ENCODE measurements at regions not wholly inside any gene's neighbourhood (a gene's known extent, or its start where the extent isn't known, plus 50 kb on each side); places are given as distances from the start of the nearest gene placed in this dataset.
A peak's percentile ranks its signal among the peaks of the same experiment; 100 is the strongest.

DNA sequence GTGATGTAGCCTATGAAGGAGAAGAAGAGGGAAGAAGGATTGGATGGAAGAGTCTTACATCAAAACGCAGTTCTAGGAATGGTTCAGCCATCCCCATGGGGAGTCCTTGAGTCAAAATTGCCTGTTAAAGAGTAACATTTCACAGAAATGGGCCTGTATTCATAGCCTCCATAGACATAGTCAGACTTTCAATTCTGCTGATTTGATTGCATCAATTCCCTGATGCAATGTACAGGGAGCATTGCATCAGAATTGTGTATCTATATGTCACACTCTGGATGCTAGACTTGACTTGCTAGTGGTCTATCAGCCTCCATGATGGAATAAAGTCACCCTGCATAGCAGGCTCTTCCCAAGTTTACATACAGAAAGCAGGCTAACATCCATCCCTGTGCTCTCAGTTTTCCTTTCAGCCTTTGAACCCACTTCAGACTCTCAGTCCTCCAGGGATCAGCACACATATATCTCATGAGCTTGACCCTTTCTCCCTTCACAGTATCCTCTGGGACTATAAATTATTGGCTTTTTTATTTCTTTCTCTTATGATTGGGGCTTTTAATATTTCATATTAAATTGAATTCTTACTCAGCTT, 1111.7 kb upstream of the B3GALT2 start:
- H3K27ac ChIP-seq (ENCODE audit: extremely low read depth, low read depth, low read length) = no peak overlapping the region; the same call in 2 of the 3 replicates
- H3K4me2 ChIP-seq (ENCODE audit: insufficient read depth, low read length) = no peak overlapping the region
- no peaks in the 10 kb centered on the region for H3K36me3 ChIP-seq (ENCODE audit: control insufficient read depth, insufficient read depth, low read length)
- no peak overlapping the region for H3K9ac ChIP-seq (ENCODE audit: insufficient read depth in 1 of 2, low read depth in 2 of 2, low read length in 2 of 2)
- H3K79me2 ChIP-seq (ENCODE audit: control insufficient read depth, insufficient read depth, low read length) = no peaks in the 10 kb centered on the region
- H3K4me3 ChIP-seq = no peak overlapping the region
- H3K9me3 ChIP-seq (replicated peaks; ENCODE audit: control insufficient read depth, insufficient read depth, low read depth, low read length) = no peaks in the 10 kb centered on the region
- no peaks in the 10 kb centered on the region for H3K27me3 ChIP-seq (ENCODE audit: control insufficient read depth in 2 of 2, insufficient read depth in 2 of 2, low read length in 2 of 2)
- FAIRE-seq (no peak), ATAC-seq (no peak; the same call in 2 of the 3 replicates), DNase-seq (ENCODE audit: extremely low read depth in 1 of 4, low spot score in 3 of 4) (no peak)
- in situ Hi-C loops (cut with MboI) (no loop called here), intact Hi-C loops (cut with micrococcal nuclease) (no loop called here)
- H2AFZ ChIP-seq (ENCODE audit: low read depth, low read length) = no peak overlapping the region
- H3K4me1 ChIP-seq (replicated peaks in 1 of 2; ENCODE audit: control insufficient read depth in 2 of 2, insufficient read depth in 2 of 2, low read length in 2 of 2) = no peaks in the 10 kb centered on the region
- CTCF ChIA-PET (ENCODE audit: low intra/inter-chr PET ratio) = no interaction called here
- POLR2A ChIA-PET = no interaction called here
- H3K9me1 ChIP-seq (ENCODE audit: control insufficient read depth, insufficient read depth, low read length) = no peaks in the 10 kb centered on the region
- H4K20me1 ChIP-seq (replicated peaks; ENCODE audit: control insufficient read depth, insufficient read depth, low read length) = no peaks in the 10 kb centered on the region
- no TSS peak for BruUV-seq (replicated peaks)
- WGBS (ENCODE audit: insufficient coverage, low coverage, missing lambda C conversion rate) = 8% methylated on average over 1 of the region's 1 CpG
- TF ChIP-seq, protein P1, sequence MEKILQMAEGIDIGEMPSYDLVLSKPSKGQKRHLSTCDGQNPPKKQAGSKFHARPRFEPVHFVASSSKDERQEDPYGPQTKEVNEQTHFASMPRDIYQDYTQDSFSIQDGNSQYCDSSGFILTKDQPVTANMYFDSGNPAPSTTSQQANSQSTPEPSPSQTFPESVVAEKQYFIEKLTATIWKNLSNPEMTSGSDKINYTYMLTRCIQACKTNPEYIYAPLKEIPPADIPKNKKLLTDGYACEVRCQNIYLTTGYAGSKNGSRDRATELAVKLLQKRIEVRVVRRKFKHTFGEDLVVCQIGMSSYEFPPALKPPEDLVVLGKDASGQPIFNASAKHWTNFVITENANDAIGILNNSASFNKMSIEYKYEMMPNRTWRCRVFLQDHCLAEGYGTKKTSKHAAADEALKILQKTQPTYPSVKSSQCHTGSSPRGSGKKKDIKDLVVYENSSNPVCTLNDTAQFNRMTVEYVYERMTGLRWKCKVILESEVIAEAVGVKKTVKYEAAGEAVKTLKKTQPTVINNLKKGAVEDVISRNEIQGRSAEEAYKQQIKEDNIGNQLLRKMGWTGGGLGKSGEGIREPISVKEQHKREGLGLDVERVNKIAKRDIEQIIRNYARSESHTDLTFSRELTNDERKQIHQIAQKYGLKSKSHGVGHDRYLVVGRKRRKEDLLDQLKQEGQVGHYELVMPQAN (IDR thresholded peaks at IDR 0.05; ENCODE audit: borderline replicate concordance) = no peak
- TF ChIP-seq, protein P2, sequence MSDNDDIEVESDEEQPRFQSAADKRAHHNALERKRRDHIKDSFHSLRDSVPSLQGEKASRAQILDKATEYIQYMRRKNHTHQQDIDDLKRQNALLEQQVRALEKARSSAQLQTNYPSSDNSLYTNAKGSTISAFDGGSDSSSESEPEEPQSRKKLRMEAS (CRISPR knock-in tag; IDR thresholded peaks at IDR 0.05) = no peak
- TF ChIP-seq NCOA2 (IDR thresholded peaks at IDR 0.05; ENCODE audit: partially characterized antibody in 2 of 2) (no peak), RAD51 (IDR thresholded peaks at IDR 0.05; ENCODE audit: borderline replicate concordance, low read depth) (no peak), ATF7 (IDR thresholded peaks at IDR 0.05) (0 out of 2 replicates have a peak, but pooled peaks have one; percentile 26), ASH1L (IDR thresholded peaks at IDR 0.05; ENCODE audit: borderline replicate concordance, low read depth, partially characterized antibody) (no peak), CHCHD3 (CRISPR knock-in tag; IDR thresholded peaks at IDR 0.05) (no peak), NCOA1 (IDR thresholded peaks at IDR 0.05; ENCODE audit: low read depth) (no peak)
- TF ChIP-seq, protein P3, sequence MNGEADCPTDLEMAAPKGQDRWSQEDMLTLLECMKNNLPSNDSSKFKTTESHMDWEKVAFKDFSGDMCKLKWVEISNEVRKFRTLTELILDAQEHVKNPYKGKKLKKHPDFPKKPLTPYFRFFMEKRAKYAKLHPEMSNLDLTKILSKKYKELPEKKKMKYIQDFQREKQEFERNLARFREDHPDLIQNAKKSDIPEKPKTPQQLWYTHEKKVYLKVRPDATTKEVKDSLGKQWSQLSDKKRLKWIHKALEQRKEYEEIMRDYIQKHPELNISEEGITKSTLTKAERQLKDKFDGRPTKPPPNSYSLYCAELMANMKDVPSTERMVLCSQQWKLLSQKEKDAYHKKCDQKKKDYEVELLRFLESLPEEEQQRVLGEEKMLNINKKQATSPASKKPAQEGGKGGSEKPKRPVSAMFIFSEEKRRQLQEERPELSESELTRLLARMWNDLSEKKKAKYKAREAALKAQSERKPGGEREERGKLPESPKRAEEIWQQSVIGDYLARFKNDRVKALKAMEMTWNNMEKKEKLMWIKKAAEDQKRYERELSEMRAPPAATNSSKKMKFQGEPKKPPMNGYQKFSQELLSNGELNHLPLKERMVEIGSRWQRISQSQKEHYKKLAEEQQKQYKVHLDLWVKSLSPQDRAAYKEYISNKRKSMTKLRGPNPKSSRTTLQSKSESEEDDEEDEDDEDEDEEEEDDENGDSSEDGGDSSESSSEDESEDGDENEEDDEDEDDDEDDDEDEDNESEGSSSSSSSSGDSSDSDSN (IDR thresholded peaks at IDR 0.05; ENCODE audit: borderline replicate concordance in 1 of 2, low read depth in 2 of 2, low read length in 2 of 2) = no peak
- TF ChIP-seq, protein P4, sequence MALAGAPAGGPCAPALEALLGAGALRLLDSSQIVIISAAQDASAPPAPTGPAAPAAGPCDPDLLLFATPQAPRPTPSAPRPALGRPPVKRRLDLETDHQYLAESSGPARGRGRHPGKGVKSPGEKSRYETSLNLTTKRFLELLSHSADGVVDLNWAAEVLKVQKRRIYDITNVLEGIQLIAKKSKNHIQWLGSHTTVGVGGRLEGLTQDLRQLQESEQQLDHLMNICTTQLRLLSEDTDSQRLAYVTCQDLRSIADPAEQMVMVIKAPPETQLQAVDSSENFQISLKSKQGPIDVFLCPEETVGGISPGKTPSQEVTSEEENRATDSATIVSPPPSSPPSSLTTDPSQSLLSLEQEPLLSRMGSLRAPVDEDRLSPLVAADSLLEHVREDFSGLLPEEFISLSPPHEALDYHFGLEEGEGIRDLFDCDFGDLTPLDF (CRISPR knock-in tag; IDR thresholded peaks at IDR 0.05) = no peak
- TF ChIP-seq, protein P5, sequence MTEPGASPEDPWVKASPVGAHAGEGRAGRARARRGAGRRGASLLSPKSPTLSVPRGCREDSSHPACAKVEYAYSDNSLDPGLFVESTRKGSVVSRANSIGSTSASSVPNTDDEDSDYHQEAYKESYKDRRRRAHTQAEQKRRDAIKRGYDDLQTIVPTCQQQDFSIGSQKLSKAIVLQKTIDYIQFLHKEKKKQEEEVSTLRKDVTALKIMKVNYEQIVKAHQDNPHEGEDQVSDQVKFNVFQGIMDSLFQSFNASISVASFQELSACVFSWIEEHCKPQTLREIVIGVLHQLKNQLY (CRISPR knock-in tag; conservative IDR thresholded peaks at IDR 0.05) = no peak

All from K562 (cell line).